ENCODE measurements at regions not wholly inside any gene's neighbourhood (a gene's known extent, or its start where the extent isn't known, plus 50 kb on each side); places are given as distances from the start of the nearest gene placed in this dataset.

- no peak for DNase-seq
- in situ Hi-C loops (cut with MboI; ENCODE audit: low pct_unique_long_range_greater_than_20kb, low sequenced_read_pairs): no loop called here
Observed at GRCh38 chr4:126023896-126024295, 709.1 kb downstream of the FAT4 start.

DNA sequence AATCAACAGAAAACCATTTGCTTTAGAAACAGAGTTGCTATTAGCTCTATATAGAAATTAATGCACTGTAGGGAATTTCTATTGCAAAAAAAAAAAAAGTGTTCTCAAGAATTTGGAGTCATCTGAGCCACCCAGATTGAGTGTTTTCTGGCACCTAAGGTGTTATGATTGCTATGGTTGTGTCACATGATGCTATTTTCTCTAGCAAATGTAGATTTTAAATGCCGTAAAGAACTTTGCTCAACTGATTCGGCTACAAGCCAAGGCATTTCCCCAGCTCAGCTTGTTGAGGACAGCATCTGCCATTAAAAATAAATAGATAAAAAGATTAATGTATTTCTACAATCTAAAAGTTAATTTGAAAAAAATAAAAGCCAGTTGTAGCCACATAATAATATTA, 712.8 kb downstream of the FAT4 start:
- in situ Hi-C loops (cut with MboI; ENCODE audit: low pct_unique_long_range_greater_than_20kb, low sequenced_read_pairs): no loop called here

GRCh38 chr4:126028876-126029275, 714.1 kb downstream of the FAT4 start:
- in situ Hi-C loops (cut with MboI; ENCODE audit: low pct_unique_long_range_greater_than_20kb, low sequenced_read_pairs): no loop called here
- DNase-seq: no peak

More for the DNA sequence above, 712.8 kb downstream of the FAT4 start:
- no peak for DNase-seq

- DNase-seq: no peak
- in situ Hi-C loops (cut with MboI; ENCODE audit: low pct_unique_long_range_greater_than_20kb, low sequenced_read_pairs): no loop called here
Observed at GRCh38 chr4:126037231-126037630, 722.5 kb downstream of the FAT4 start.

DNA sequence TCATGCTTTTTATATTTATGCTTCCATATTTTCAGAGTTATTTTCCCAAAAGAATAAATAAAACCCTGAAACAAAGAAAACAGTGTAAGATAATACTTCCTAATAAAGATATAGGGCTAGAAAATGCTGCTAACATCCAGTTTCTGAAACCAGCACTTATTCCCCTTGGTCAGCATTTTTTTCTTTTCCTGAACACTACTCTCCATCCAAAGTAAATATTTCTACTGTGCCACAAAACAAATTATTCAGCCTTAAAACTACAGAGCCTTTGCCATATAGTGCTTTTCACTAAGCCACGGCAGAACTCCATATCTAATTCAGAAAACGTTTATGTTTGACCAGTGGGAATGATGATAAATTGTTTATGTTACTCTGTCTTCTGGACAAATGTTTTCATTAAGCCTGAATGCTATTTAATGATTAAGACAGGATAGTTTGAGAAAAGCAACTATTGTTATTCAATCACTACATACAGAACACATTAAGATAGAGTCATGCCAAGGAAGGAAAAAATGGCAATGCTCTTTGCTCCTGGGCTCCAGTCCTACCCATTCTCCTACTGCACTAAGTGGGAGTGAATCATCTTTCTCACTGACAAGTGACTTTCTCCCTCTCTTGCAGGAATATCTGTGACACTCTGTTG, 723.9 kb downstream of the FAT4 start:
- no peak for DNase-seq
- in situ Hi-C loops (cut with MboI; ENCODE audit: low pct_unique_long_range_greater_than_20kb, low sequenced_read_pairs): no loop called here

- no peak for DNase-seq
Observed at GRCh38 chr4:126046081-126046614, 731.4 kb downstream of the FAT4 start.

DNA sequence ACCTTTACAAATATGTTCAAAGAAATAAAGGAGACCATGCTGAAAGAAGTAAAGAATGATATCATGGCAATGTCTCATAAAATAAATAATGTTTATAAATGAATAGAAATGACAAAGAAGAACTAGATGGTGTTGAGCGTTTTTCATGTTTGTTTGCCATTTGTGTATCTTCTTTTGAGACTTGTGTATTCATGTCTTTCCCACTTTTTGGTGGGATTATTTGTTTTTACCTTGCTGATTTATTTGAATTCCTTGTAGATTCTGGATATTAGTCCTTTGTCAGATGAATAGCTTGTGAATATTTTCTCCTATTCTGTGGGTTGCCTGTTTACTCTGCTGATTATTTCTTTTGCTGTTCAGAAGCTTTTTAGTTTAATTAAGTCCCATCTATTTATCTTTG, 732.4 kb downstream of the FAT4 start:
- in situ Hi-C loops (cut with MboI; ENCODE audit: low pct_unique_long_range_greater_than_20kb, low sequenced_read_pairs): no loop called here
- DNase-seq: no peak

More at GRCh38 chr4:126046081-126046614, 731.4 kb downstream of the FAT4 start:
- in situ Hi-C loops (cut with MboI; ENCODE audit: low pct_unique_long_range_greater_than_20kb, low sequenced_read_pairs): no loop called here

- no peak for DNase-seq
- in situ Hi-C loops (cut with MboI; ENCODE audit: low pct_unique_long_range_greater_than_20kb, low sequenced_read_pairs): no loop called here
Observed at GRCh38 chr4:126051689-126052424, 737.1 kb downstream of the FAT4 start.

GRCh38 chr4:126056116-126056650, 741.4 kb downstream of the FAT4 start:
- in situ Hi-C loops (cut with MboI; ENCODE audit: low pct_unique_long_range_greater_than_20kb, low sequenced_read_pairs): no loop called here
- no peak for DNase-seq

- in situ Hi-C loops (cut with MboI; ENCODE audit: low pct_unique_long_range_greater_than_20kb, low sequenced_read_pairs): no loop called here
- no peak for DNase-seq
Observed at GRCh38 chr4:126057371-126057770, 742.6 kb downstream of the FAT4 start.

GRCh38 chr4:126058596-126058995, 743.8 kb downstream of the FAT4 start:
- in situ Hi-C loops (cut with MboI; ENCODE audit: low pct_unique_long_range_greater_than_20kb, low sequenced_read_pairs): no loop called here
- DNase-seq: no peak

- in situ Hi-C loops (cut with MboI; ENCODE audit: low pct_unique_long_range_greater_than_20kb, low sequenced_read_pairs): no loop called here
- DNase-seq: no peak
Observed at GRCh38 chr4:126061655-126062054, 746.9 kb downstream of the FAT4 start.

GRCh38 chr4:126065016-126065415, 750.3 kb downstream of the FAT4 start:
- in situ Hi-C loops (cut with MboI; ENCODE audit: low pct_unique_long_range_greater_than_20kb, low sequenced_read_pairs): no loop called here
- DNase-seq: no peak

GRCh38 chr4:126071346-126072333, 756.9 kb downstream of the FAT4 start:
- in situ Hi-C loops (cut with MboI; ENCODE audit: low pct_unique_long_range_greater_than_20kb, low sequenced_read_pairs): no loop called here

GRCh38 chr4:126081336-126081735, 766.6 kb downstream of the FAT4 start:
- in situ Hi-C loops (cut with MboI; ENCODE audit: low pct_unique_long_range_greater_than_20kb, low sequenced_read_pairs): no loop called here
- no peak for DNase-seq

More at GRCh38 chr4:126071346-126072333, 756.9 kb downstream of the FAT4 start:
- no peak for DNase-seq

- in situ Hi-C loops (cut with MboI; ENCODE audit: low pct_unique_long_range_greater_than_20kb, low sequenced_read_pairs): no loop called here
- no peak for DNase-seq
Observed at GRCh38 chr4:126086041-126086440, 771.3 kb downstream of the FAT4 start.

- no peak for DNase-seq
- in situ Hi-C loops (cut with MboI; ENCODE audit: low pct_unique_long_range_greater_than_20kb, low sequenced_read_pairs): no loop called here
Observed at GRCh38 chr4:126087101-126087500, 772.3 kb downstream of the FAT4 start.

- DNase-seq: no peak
- in situ Hi-C loops (cut with MboI; ENCODE audit: low pct_unique_long_range_greater_than_20kb, low sequenced_read_pairs): no loop called here
Observed at GRCh38 chr4:126097155-126097799, 782.5 kb downstream of the FAT4 start.

DNA sequence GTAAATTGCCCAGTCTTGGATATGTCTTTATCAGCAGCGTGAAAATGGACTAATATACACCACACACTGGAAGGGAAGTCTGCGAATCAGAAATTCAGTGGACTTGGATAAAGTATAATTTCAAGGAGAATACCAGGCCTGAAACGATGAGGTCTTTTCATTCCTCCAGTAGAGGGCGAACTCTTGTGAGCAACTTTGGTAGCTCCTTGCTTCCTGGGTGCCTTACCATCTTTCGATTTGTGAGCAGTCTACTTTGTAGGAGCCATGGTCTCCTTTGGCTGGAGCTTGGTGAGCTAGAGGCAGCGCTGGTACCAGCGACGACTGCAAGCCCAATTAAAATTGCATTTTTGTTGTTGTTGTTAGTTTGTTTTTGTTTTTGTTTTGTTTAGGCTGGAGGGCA, 791.9 kb downstream of the FAT4 start:
- in situ Hi-C loops (cut with MboI; ENCODE audit: low pct_unique_long_range_greater_than_20kb, low sequenced_read_pairs): no loop called here
- peak; percentile 5 for DNase-seq
